ENCODE measurements at regions not wholly inside any gene's neighbourhood (a gene's known extent, or its start where the extent isn't known, plus 50 kb on each side); places are given as distances from the start of the nearest gene placed in this dataset.

DNA sequence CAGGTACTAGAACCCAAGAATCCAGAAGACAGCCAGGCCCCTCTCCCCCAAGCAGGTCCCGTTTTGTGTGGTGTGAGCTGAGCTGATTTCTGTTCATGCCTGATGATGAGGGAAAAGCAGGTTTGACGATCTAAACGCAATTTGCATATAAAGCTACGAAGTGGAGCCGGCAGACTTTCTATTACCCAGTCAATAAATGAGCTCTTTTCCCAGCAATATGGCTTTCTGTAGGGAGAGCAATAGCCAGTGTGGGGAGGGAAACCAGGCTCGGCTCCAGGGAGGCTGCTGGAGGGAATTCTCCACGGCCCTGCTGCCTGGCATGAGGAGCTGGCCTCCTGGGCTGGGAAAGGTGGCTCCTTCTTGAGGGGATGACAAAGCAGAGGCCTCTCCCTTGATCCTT, 140.7 kb upstream of the AJAP1 start:
- FAIRE-seq (no peak), DNase-seq (ENCODE audit: insufficient read length, low spot score) (no peak)
- TF ChIP-seq PAX5 (IDR thresholded peaks at IDR 0.05; ENCODE audit: insufficient read depth, low read length, severe bottlenecking): no peak
- TF ChIP-seq TAF1 (IDR thresholded peaks at IDR 0.05; ENCODE audit: low read depth, low read length): no peak
- TF ChIP-seq POLR2A (IDR thresholded peaks at IDR 0.05; ENCODE audit: low read depth, low read length): no peak
- TF ChIP-seq POU2F2 (IDR thresholded peaks at IDR 0.05; ENCODE audit: low read depth, low read length): no peak
- TF ChIP-seq SPI1 (IDR thresholded peaks at IDR 0.05; ENCODE audit: low read depth, low read length): no peak
- TF ChIP-seq POLR2AphosphoS5 (IDR thresholded peaks at IDR 0.05; ENCODE audit: low read depth, low read length): no peak

DNA sequence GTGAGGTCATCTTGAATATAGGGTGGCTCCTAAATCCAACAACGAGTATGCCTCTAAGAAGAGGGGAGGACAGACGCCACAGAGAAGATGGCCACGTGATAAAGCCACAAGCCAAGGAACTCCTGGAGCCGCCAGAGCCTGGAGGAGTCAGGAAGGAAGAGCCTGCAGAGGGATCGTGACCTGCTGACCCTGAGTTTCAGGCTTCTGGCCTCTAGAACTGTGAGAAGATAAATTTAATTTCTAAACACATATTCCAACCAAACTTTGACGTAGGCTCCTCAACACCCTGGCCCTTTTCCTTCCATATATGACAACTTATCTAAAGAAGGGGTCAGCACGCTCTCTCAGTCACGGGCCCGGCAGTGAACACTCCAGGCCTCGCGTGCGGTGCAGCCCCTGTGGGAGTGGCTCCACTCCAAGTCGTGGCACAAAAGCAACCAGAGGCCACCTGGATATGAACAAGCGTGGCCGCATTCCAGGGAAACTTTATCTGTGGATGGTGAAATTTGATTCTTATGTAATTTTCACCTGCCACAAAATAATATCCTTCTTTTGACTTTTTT, 138.6 kb upstream of the AJAP1 start:
- no peak for TF ChIP-seq TAF1 (IDR thresholded peaks at IDR 0.05; ENCODE audit: low read depth, low read length)
- TF ChIP-seq POU2F2 (IDR thresholded peaks at IDR 0.05; ENCODE audit: low read depth, low read length): no peak
- no peak for TF ChIP-seq PAX5 (IDR thresholded peaks at IDR 0.05; ENCODE audit: insufficient read depth, low read length, severe bottlenecking)
- no peak for TF ChIP-seq SPI1 (IDR thresholded peaks at IDR 0.05; ENCODE audit: low read depth, low read length)
- no peak for TF ChIP-seq POLR2A (IDR thresholded peaks at IDR 0.05; ENCODE audit: low read depth, low read length)
- DNase-seq (ENCODE audit: insufficient read length, low spot score) (no peak), FAIRE-seq (no peak)

DNA sequence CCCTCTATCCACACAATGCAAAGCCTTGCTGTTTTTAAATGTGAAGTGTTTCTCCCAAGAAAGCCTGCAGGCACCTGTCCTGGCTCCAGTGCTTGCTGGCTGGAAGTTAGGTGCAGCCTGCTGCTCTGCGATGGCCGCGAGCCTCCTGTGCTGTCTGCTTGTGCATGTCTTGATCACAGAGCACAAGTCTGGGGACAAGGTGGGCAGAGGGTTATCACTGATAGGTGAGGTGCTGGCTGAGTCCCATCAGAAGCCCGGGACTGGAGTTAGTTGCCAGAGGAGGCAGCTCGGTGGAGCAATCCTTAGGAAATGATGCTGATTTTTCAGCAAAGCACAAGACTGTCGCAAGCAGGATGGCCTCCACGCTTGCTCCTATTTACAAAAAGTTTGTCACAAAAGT, 137.8 kb upstream of the AJAP1 start:
- no peak for TF ChIP-seq POLR2AphosphoS5 (IDR thresholded peaks at IDR 0.05; ENCODE audit: low read depth, low read length)
- TF ChIP-seq POLR2A (IDR thresholded peaks at IDR 0.05; ENCODE audit: low read depth, low read length): no peak
- no peak for TF ChIP-seq POU2F2 (IDR thresholded peaks at IDR 0.05; ENCODE audit: low read depth, low read length)
- TF ChIP-seq PAX5 (IDR thresholded peaks at IDR 0.05; ENCODE audit: insufficient read depth, low read length, severe bottlenecking): no peak
- TF ChIP-seq SPI1 (IDR thresholded peaks at IDR 0.05; ENCODE audit: low read depth, low read length): no peak
- TF ChIP-seq TAF1 (IDR thresholded peaks at IDR 0.05; ENCODE audit: low read depth, low read length): no peak
- no peak for DNase-seq (ENCODE audit: insufficient read length, low spot score)
- no peak for FAIRE-seq

DNA sequence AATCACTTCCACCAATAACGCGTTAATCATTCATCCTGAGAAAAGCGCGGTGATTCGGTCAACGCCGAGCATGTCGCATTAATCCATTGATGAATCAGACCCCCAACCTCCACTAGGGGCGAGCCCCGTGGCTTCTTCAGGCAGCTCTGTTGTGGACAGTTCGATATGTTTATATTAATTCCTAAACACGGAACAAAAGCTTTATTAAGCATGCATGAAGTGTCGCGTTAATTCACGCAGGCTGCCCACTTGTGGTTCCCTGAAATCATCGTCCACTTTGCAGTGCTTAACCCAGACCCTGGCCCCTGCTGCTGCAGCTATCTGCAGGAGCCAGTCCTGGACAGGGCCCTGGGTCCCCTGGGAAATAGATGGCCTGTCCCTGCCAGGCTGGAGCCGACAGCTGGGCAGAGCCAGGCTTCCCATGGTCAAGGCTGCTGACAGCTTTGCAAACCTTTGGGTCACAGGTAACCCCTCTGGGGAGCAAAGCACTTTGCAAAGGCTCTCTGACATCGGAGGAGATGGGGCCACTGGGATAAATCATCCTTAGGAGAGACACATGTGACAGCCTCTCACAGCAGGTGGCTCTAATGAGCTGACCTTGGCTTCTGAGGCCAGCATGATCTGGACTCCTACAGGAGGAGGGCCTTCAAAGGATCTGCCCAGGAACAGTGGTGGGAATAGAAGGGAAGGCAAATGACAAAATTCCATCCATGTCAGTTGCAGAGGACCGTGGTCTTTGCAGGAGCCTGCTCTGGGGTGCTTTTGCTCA, 137.0 kb upstream of the AJAP1 start:
- DNase-seq (ENCODE audit: insufficient read length, low spot score) (no peak), FAIRE-seq (no peak)
- TF ChIP-seq POLR2A (IDR thresholded peaks at IDR 0.05; ENCODE audit: low read depth, low read length) (no peak), TAF1 (IDR thresholded peaks at IDR 0.05; ENCODE audit: low read depth, low read length) (no peak), SPI1 (IDR thresholded peaks at IDR 0.05; ENCODE audit: low read depth, low read length) (no peak), PAX5 (IDR thresholded peaks at IDR 0.05; ENCODE audit: insufficient read depth, low read length, severe bottlenecking) (no peak), POU2F2 (IDR thresholded peaks at IDR 0.05; ENCODE audit: low read depth, low read length) (no peak), POLR2AphosphoS5 (IDR thresholded peaks at IDR 0.05; ENCODE audit: low read depth, low read length) (no peak)

DNA sequence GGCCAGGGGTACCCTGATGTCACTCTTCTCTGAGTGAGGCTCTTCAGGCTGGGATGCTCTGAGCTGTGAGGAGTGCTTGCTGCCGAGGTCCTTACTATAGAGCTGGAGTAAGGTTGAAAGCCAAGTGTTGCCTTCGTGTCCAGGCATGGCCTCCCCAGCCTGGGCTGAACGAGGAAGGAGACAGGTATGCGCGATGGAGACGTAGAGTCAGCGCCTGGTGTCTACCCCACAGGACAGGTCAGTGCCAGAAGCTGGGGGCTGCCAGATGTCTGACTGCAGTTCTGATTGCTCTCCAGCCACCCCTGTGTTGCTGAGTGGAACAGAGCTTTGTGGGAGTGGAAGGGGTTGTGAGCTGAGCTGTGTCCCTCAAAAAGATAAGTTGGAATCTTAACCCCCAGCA, 135.8 kb upstream of the AJAP1 start:
- FAIRE-seq (no peak), DNase-seq (ENCODE audit: insufficient read length, low spot score) (no peak)
- TF ChIP-seq POLR2AphosphoS5 (IDR thresholded peaks at IDR 0.05; ENCODE audit: low read depth, low read length) (no peak), PAX5 (IDR thresholded peaks at IDR 0.05; ENCODE audit: insufficient read depth, low read length, severe bottlenecking) (no peak), TAF1 (IDR thresholded peaks at IDR 0.05; ENCODE audit: low read depth, low read length) (no peak), POLR2A (IDR thresholded peaks at IDR 0.05; ENCODE audit: low read depth, low read length) (no peak), SPI1 (IDR thresholded peaks at IDR 0.05; ENCODE audit: low read depth, low read length) (no peak), POU2F2 (IDR thresholded peaks at IDR 0.05; ENCODE audit: low read depth, low read length) (no peak)

DNA sequence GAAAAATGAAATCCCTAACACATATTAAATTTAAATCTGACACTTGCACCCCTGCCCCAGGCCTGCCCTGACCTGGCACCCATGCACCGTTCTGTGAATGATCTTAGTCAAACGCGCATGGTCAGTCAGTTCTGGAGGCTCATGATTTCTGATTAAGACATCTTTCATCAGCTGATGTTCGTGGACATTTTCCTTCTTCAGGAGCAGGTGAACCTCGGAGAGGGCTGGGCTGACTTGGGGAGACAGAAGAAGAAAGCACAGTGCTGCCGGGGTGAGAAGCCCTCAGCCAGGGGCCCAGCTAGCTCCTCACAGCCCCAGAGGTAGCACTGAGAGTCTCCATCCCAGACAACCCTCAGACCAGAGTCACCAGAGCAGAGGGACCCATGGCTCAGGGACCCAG, 134.5 kb upstream of the AJAP1 start:
- no peak for DNase-seq (ENCODE audit: insufficient read length, low spot score)
- FAIRE-seq: no peak
- TF ChIP-seq SPI1 (IDR thresholded peaks at IDR 0.05; ENCODE audit: low read depth, low read length) (no peak), POU2F2 (IDR thresholded peaks at IDR 0.05; ENCODE audit: low read depth, low read length) (no peak), PAX5 (IDR thresholded peaks at IDR 0.05; ENCODE audit: insufficient read depth, low read length, severe bottlenecking) (no peak), POLR2AphosphoS5 (IDR thresholded peaks at IDR 0.05; ENCODE audit: low read depth, low read length) (no peak), POLR2A (IDR thresholded peaks at IDR 0.05; ENCODE audit: low read depth, low read length) (no peak), TAF1 (IDR thresholded peaks at IDR 0.05; ENCODE audit: low read depth, low read length) (no peak)

DNA sequence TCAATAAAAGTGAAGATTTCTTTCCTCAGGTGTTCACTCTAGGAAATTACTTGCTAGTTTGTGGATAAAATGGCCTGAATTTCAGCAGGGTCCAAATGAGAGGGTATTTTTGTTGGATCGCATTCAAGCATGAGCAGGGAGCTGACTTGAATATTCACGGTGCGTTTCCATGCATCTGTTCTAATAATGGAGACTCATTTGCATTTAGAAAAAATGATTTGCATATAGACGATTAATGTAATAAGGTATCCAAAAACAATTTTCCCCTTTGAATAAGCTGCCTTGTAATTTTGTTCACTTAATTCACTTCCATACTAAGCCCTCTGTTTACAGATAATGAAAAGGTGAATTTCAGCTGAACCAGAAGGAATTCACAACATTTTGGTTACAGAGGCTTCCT, 130.9 kb upstream of the AJAP1 start:
- TF ChIP-seq POLR2A (IDR thresholded peaks at IDR 0.05; ENCODE audit: low read depth, low read length): no peak
- no peak for TF ChIP-seq POLR2AphosphoS5 (IDR thresholded peaks at IDR 0.05; ENCODE audit: low read depth, low read length)
- TF ChIP-seq SPI1 (IDR thresholded peaks at IDR 0.05; ENCODE audit: low read depth, low read length): no peak
- no peak for TF ChIP-seq POU2F2 (IDR thresholded peaks at IDR 0.05; ENCODE audit: low read depth, low read length)
- no peak for TF ChIP-seq TAF1 (IDR thresholded peaks at IDR 0.05; ENCODE audit: low read depth, low read length)
- no peak for TF ChIP-seq PAX5 (IDR thresholded peaks at IDR 0.05; ENCODE audit: insufficient read depth, low read length, severe bottlenecking)
- DNase-seq (ENCODE audit: insufficient read length, low spot score) (no peak), FAIRE-seq (no peak)

DNA sequence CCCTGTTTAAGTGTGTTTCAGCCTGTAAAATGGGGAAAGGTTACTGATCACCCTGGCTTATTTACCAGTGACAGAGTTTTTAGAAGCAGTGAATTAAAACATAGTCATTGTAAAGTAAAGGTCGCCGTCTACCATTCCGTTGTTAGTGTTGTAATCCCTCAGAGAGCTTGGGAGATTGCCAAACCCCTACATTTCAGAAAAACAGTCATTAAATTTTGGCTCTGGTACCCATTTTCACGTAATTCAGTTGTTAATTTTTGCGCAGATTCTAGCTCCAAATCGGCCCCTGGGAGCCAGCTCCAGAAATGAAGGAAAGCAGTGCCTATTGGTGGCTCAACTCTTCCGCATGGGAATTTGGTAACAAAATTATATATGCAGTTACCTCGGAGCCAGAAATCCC, 127.7 kb upstream of the AJAP1 start:
- TF ChIP-seq POLR2A (IDR thresholded peaks at IDR 0.05; ENCODE audit: low read depth, low read length): no peak
- no peak for TF ChIP-seq POU2F2 (IDR thresholded peaks at IDR 0.05; ENCODE audit: low read depth, low read length)
- no peak for TF ChIP-seq SPI1 (IDR thresholded peaks at IDR 0.05; ENCODE audit: low read depth, low read length)
- no peak for TF ChIP-seq POLR2AphosphoS5 (IDR thresholded peaks at IDR 0.05; ENCODE audit: low read depth, low read length)
- TF ChIP-seq PAX5 (IDR thresholded peaks at IDR 0.05; ENCODE audit: insufficient read depth, low read length, severe bottlenecking): no peak
- no peak for TF ChIP-seq TAF1 (IDR thresholded peaks at IDR 0.05; ENCODE audit: low read depth, low read length)
- no peak for FAIRE-seq
- DNase-seq (ENCODE audit: insufficient read length, low spot score): no peak

DNA sequence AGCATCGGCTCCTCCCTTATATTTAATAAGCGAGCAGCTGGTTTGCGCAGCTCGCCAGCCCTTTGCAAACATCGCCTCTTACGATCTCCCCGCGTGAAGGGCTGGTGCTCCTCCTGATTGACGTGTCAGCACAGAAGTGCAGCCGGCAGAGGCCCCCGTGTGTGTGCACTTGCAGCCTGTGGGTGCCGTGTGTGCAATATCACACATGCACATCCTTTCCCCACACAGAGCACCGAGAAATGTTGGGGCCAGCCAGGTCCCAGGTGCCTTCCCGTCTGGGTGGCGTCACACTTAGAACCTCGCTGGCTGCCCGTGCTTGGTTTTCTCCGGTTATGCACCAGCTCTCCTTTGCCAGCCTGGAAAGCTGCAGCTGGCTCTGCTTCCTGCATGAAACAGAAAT, 126.6 kb upstream of the AJAP1 start:
- TF ChIP-seq POLR2AphosphoS5 (IDR thresholded peaks at IDR 0.05; ENCODE audit: low read depth, low read length) (no peak), SPI1 (IDR thresholded peaks at IDR 0.05; ENCODE audit: low read depth, low read length) (no peak), POLR2A (IDR thresholded peaks at IDR 0.05; ENCODE audit: low read depth, low read length) (no peak), POU2F2 (IDR thresholded peaks at IDR 0.05; ENCODE audit: low read depth, low read length) (no peak)
- FAIRE-seq: no peak
- no peak for DNase-seq (ENCODE audit: insufficient read length, low spot score)
